Bronchial epithelial cell (primary cell): ENCODE measurements at regions not wholly inside any gene's neighbourhood (a gene's known extent, or its start where the extent isn't known, plus 50 kb on each side); places are given as distances from the start of the nearest gene placed in this dataset.

Experiments
- DNase-seq: peaks from one replicate; pipeline ENCODE4 v3.0.0-alpha.2; 2010; ENCODE audit warnings: low read depth
- FAIRE-seq: peaks from 2 replicates; lab custom pipeline; 2011; peaks lifted over from hg19 to GRCh38; lab: Jason Lieb, UNC
- H3K27me3 ChIP-seq: 2 replicates; pipeline ENCODE4 v1.5.1; 2011; ENCODE audit warnings: low read length; ENCODE audit not compliant: control insufficient read depth, insufficient read depth
- H3K36me3 ChIP-seq: 2 replicates; pipeline ENCODE4 v1.5.1; 2011; ENCODE audit warnings: low read length; ENCODE audit not compliant: control insufficient read depth, insufficient read depth
- H3K4me3 ChIP-seq: 2 replicates; pipeline ENCODE4 v1.5.1; 2011; ENCODE audit warnings: mild to moderate bottlenecking, low read depth, low read length, control low read depth
- TF ChIP-seq, protein P1 (sequence below): IDR thresholded peaks from 2 replicates; pipeline ENCODE4 v1.5.1; 2011; ENCODE audit warnings: mild to moderate bottlenecking, moderate library complexity, low read length, control low read depth, inconsistent platforms; ENCODE audit not compliant: insufficient read depth, severe bottlenecking

- FAIRE-seq (no peak), DNase-seq (no peak)
- TF ChIP-seq, protein P1, sequence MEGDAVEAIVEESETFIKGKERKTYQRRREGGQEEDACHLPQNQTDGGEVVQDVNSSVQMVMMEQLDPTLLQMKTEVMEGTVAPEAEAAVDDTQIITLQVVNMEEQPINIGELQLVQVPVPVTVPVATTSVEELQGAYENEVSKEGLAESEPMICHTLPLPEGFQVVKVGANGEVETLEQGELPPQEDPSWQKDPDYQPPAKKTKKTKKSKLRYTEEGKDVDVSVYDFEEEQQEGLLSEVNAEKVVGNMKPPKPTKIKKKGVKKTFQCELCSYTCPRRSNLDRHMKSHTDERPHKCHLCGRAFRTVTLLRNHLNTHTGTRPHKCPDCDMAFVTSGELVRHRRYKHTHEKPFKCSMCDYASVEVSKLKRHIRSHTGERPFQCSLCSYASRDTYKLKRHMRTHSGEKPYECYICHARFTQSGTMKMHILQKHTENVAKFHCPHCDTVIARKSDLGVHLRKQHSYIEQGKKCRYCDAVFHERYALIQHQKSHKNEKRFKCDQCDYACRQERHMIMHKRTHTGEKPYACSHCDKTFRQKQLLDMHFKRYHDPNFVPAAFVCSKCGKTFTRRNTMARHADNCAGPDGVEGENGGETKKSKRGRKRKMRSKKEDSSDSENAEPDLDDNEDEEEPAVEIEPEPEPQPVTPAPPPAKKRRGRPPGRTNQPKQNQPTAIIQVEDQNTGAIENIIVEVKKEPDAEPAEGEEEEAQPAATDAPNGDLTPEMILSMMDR: no peak
- Histone ChIP-seq H3K4me3 (no peak overlapping the region), H3K36me3 (no peaks in the 10 kb centered on the region), H3K27me3 (no peaks in the 10 kb centered on the region)
Measured at GRCh38 chr18:55090564-55091188, 131.4 kb upstream of the CCDC68 start.

- no peak overlapping the region for H3K4me3 ChIP-seq
- FAIRE-seq (no peak), DNase-seq (no peak)
- H3K27me3 ChIP-seq: no peaks in the 10 kb centered on the region
- TF ChIP-seq, protein P1: no peak
- no peaks in the 10 kb centered on the region for H3K36me3 ChIP-seq
Measured at GRCh38 chr18:55089610-55090009, 130.3 kb upstream of the CCDC68 start.

DNA sequence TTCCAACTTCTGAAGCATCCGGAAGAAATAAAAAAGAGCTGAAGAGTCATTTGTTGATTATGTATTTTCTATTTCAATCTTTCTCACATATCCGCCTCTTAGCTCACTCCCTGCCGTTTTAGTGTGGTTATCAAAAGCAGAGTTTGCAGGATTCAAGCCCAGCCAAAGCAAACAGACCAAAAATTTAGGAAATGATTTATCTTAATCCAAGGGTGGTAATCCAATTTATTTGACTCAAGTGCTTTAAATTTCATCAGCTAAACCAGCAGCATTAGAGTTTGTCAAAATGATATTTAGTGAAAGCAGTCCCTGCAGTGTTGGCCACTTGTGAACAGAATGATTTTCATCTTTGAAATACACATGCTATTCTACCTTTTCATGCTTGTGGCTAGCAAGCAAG lies 129.3 kb upstream of the CCDC68 start:
- TF ChIP-seq, protein P1: no peak
- Histone ChIP-seq H3K27me3 (no peaks in the 10 kb centered on the region), H3K36me3 (no peaks in the 10 kb centered on the region), H3K4me3 (no peak overlapping the region)
- FAIRE-seq: no peak
- DNase-seq: no peak

- no peaks in the 10 kb centered on the region for H3K36me3 ChIP-seq
- H3K27me3 ChIP-seq: no peaks in the 10 kb centered on the region
- DNase-seq (peak; percentile 45), FAIRE-seq (no peak)
- TF ChIP-seq, protein P1: no peak
- H3K4me3 ChIP-seq: no peak overlapping the region
Measured at GRCh38 chr18:55088000-55088401, 128.7 kb upstream of the CCDC68 start.

DNA sequence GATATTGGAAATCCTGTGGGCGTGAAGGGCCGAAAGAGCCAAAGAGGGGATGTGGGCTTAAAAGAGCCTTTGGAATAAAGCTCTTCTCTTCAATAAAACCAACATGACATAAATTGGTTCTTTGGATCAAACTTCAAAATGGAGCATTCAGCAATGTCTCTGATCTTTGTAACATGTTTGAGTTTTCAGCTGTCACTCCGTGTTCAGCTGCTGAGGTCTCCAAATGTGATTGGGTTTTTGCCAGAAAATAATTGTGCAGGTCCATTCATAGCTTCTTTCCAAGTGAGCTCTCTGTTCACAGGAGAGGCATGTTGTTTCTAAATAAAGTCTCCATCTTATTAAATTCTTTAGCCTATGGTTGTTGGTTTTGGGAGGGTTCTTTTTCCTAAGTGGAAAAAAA lies 127.6 kb upstream of the CCDC68 start:
- no peak for FAIRE-seq

More for the DNA sequence above, 127.6 kb upstream of the CCDC68 start:
- no peaks in the 10 kb centered on the region for H3K36me3 ChIP-seq
- H3K27me3 ChIP-seq: no peaks in the 10 kb centered on the region
- no peak overlapping the region for H3K4me3 ChIP-seq
- no peak for DNase-seq
- TF ChIP-seq, protein P1: no peak
